ENCODE measurements at regions not wholly inside any gene's neighbourhood (a gene's known extent, or its start where the extent isn't known, plus 50 kb on each side); places are given as distances from the start of the nearest gene placed in this dataset.

- TF ChIP-seq CTCF (conservative IDR thresholded peaks at IDR 0.05; ENCODE audit: low read depth, low read length), result no peak
- TF ChIP-seq EZH2 (IDR thresholded peaks at IDR 0.05; ENCODE audit: low read length, unreplicated experiment), result no peak
- no peak for TF ChIP-seq EZH2phosphoT487 (IDR thresholded peaks at IDR 0.05; ENCODE audit: borderline replicate concordance, low read length)
These were observed 1335.6 kb downstream of the AACS start for GRCh38 chr12:126400831-126401230.

Data from PC-3 (cell line).